AG04450 (cell line): ENCODE measurements at regions not wholly inside any gene's neighbourhood (a gene's known extent, or its start where the extent isn't known, plus 50 kb on each side); places are given as distances from the start of the nearest gene placed in this dataset.

Experiments used
- CTCF ChIA-PET: fragments of 300-600, 350-600 bp; formaldehyde crosslinking; extraction: SDS; loops from one replicate; lab custom pipeline; 2022; ENCODE audit warnings: antibody characterized with exemption, inconsistent platforms; lab: Charles Lee
- POLR2A ChIA-PET: fragments of 350-600 bp; formaldehyde crosslinking; extraction: SDS; loops from one replicate; lab custom pipeline; 2021; ENCODE audit warnings: antibody characterized with exemption, inconsistent platforms; lab: Yijun Ruan, JAX
- DNase-seq: peaks from one replicate; pipeline ENCODE4 v3.0.0-alpha.2; 2011; ENCODE audit warnings: low read depth, low spot score
- H3K27ac ChIP-seq: one replicate; pipeline ENCODE4 v1.5.1; 2012; ENCODE audit warnings: low read depth, low read length, control low read depth
- H3K27me3 ChIP-seq: one replicate; pipeline ENCODE4 v1.6.0; 2012; ENCODE audit warnings: low read length; ENCODE audit not compliant: control insufficient read depth, insufficient read depth
- H3K4me3 ChIP-seq: 2 replicates; pipeline ENCODE4 v1.5.1; 2011; ENCODE audit warnings: mild to moderate bottlenecking, low read depth, low read length, control low read depth
- H3K9me3 ChIP-seq: 2 replicates; pipeline ENCODE4 v1.5.1; 2012; ENCODE audit warnings: low read length; ENCODE audit not compliant: control insufficient read depth, insufficient read depth
- CTCF ChIP-seq: IDR thresholded peaks from 2 replicates; pipeline ENCODE4 v1.5.1; 2011; ENCODE audit warnings: low read depth, low read length, control low read depth, inconsistent platforms

GRCh38 chr2:41293491-41293890 lies 754.3 kb upstream of the PKDCC start:
- TF ChIP-seq CTCF, result no peak
- DNase-seq, result no peak
- ChIA-PET CTCF (no interaction called here), POLR2A (no interaction called here)
- no peak overlapping the region for H3K4me3 ChIP-seq
- no peaks in the 10 kb centered on the region for H3K9me3 ChIP-seq
- no peak overlapping the region for H3K27ac ChIP-seq
- H3K27me3 ChIP-seq, result no peaks in the 10 kb centered on the region

GRCh38 chr2:41294331-41294730 lies 753.5 kb upstream of the PKDCC start:
- Histone ChIP-seq H3K4me3 (no peak overlapping the region), H3K9me3 (no peaks in the 10 kb centered on the region), H3K27me3 (no peaks in the 10 kb centered on the region), H3K27ac (no peak overlapping the region)
- ChIA-PET POLR2A (no interaction called here), CTCF (no interaction called here)
- TF ChIP-seq CTCF, result no peak
- no peak for DNase-seq

- H3K27ac ChIP-seq, result no peak overlapping the region
- CTCF ChIA-PET, result no interaction called here
- H3K4me3 ChIP-seq, result no peak overlapping the region
- H3K27me3 ChIP-seq, result no peaks in the 10 kb centered on the region
- no peak for DNase-seq
- TF ChIP-seq CTCF, result no peak
- no peaks in the 10 kb centered on the region for H3K9me3 ChIP-seq
- POLR2A ChIA-PET, result no interaction called here
Observed at GRCh38 chr2:41313082-41313481, 734.7 kb upstream of the PKDCC start.

- Histone ChIP-seq H3K27me3 (no peaks in the 10 kb centered on the region), H3K9me3 (no peaks in the 10 kb centered on the region), H3K27ac (no peak overlapping the region), H3K4me3 (no peak overlapping the region)
- DNase-seq, result no peak
- ChIA-PET POLR2A (no interaction called here), CTCF (no interaction called here)
- no peak for TF ChIP-seq CTCF
Observed at GRCh38 chr2:41314511-41315070, 733.2 kb upstream of the PKDCC start.

GRCh38 chr2:41319437-41319836 lies 728.4 kb upstream of the PKDCC start:
- DNase-seq, result no peak
- H3K27ac ChIP-seq, result no peak overlapping the region
- POLR2A ChIA-PET, result no interaction called here
- H3K9me3 ChIP-seq, result no peaks in the 10 kb centered on the region
- CTCF ChIA-PET, result no interaction called here
- no peaks in the 10 kb centered on the region for H3K27me3 ChIP-seq
- H3K4me3 ChIP-seq, result no peak overlapping the region
- TF ChIP-seq CTCF, result no peak
